Thoracic aorta (tissue), 2 donors: ENCODE measurements at regions not wholly inside any gene's neighbourhood (a gene's known extent, or its start where the extent isn't known, plus 50 kb on each side); places are given as distances from the start of the nearest gene placed in this dataset.

Experiments used
- ATAC-seq: fragments of 150-250 bp; one replicate; pipeline ENCODE4 v1.8.0; 2017; ENCODE audit warnings: low read depth; ENCODE audit not compliant: insufficient number of reproducible peaks, low FRiP score
- DNase-seq: peaks from one replicate; pipeline ENCODE4 v3.0.0-alpha.2; 2020; ENCODE audit warnings: low spot score
- H3K27ac ChIP-seq, 2 donors: fragments of 200-600 bp; sonication (generic); 1 replicate in 1 of 2; 2 replicates in 1 of 2; pipeline ENCODE4 v1.5.1; 2016; ENCODE audit warnings: mild to moderate bottlenecking in 2 of 2, moderate library complexity in 2 of 2
- H3K27me3 ChIP-seq: fragments of 200-600 bp; sonication (generic); replicated peaks from 2 replicates; pipeline ENCODE4 v1.6.0; 2016; ENCODE audit warnings: mild to moderate bottlenecking; ENCODE audit not compliant: insufficient read depth
- H3K36me3 ChIP-seq: fragments of 200-600 bp; sonication (generic); one replicate; pipeline ENCODE4 v1.5.1; 2016
- H3K4me1 ChIP-seq, 2 donors: fragments of 200-600 bp; sonication (generic); 1 replicate in 1 of 2; 2 replicates in 1 of 2; pipeline versions ENCODE4 v1.5.1 to v1.6.0; 2016; ENCODE audit warnings: low read depth in 2 of 2, mild to moderate bottlenecking in 1 of 2; ENCODE audit not compliant: control insufficient read depth in 1 of 2
- H3K4me3 ChIP-seq: fragments of 200-600 bp; sonication (generic); 2 replicates; pipeline ENCODE4 v1.5.1; 2016; ENCODE audit warnings: mild to moderate bottlenecking
- H3K9me3 ChIP-seq: fragments of 200-600 bp; sonication (generic); 2 replicates; pipeline ENCODE4 v1.5.1; 2016
- CTCF ChIP-seq: fragments of 200-600 bp; sonication (generic); IDR thresholded peaks from one replicate; pipeline ENCODE4 v1.5.1; 2019; ENCODE audit warnings: antibody characterized with exemption

- no peaks in the 10 kb centered on the region for H3K27me3 ChIP-seq
- no peak for TF ChIP-seq CTCF
- ATAC-seq: no peak
These were observed 1134.4 kb downstream of the PDHA2 start for GRCh38 chr4:96974295-96974694.

GRCh38 chr4:96983830-96984229 lies 1143.9 kb downstream of the PDHA2 start:
- H3K36me3 ChIP-seq: no peaks in the 10 kb centered on the region
- H3K27ac ChIP-seq: no peak overlapping the region
- ATAC-seq (no peak), DNase-seq (no peak)
- no peak for TF ChIP-seq CTCF
- peaks cover 2% of the 10 kb centered on the region for H3K9me3 ChIP-seq
- peaks cover 0 to 9% of the 10 kb centered on the region in 2 donors for H3K4me1 ChIP-seq
- H3K27me3 ChIP-seq: no peaks in the 10 kb centered on the region
- peak overlapping the region; percentile 62 for H3K4me3 ChIP-seq

More at GRCh38 chr4:96974295-96974694, 1134.4 kb downstream of the PDHA2 start:
- Histone ChIP-seq H3K9me3 (no peaks in the 10 kb centered on the region), H3K27ac (no peak overlapping the region), H3K4me1 (no peaks in the 10 kb centered on the region), H3K4me3 (no peak overlapping the region), H3K36me3 (no peaks in the 10 kb centered on the region)
- DNase-seq: no peak

GRCh38 chr4:96986816-96987215 lies 1146.9 kb downstream of the PDHA2 start:
- no peak for TF ChIP-seq CTCF
- Histone ChIP-seq H3K4me1 (peaks cover 0 to 9% of the 10 kb centered on the region in 2 donors), H3K27me3 (no peaks in the 10 kb centered on the region), H3K36me3 (no peaks in the 10 kb centered on the region), H3K9me3 (peaks cover 4% of the 10 kb centered on the region), H3K27ac (no peak overlapping the region), H3K4me3 (no peak overlapping the region)
- DNase-seq (no peak), ATAC-seq (no peak)

GRCh38 chr4:96991083-96991482 lies 1151.2 kb downstream of the PDHA2 start:
- ATAC-seq (no peak), DNase-seq (no peak)
- Histone ChIP-seq H3K27ac (no peak overlapping the region), H3K27me3 (no peaks in the 10 kb centered on the region), H3K9me3 (peaks cover 4% of the 10 kb centered on the region), H3K36me3 (no peaks in the 10 kb centered on the region), H3K4me3 (no peak overlapping the region), H3K4me1 (no peaks in the 10 kb centered on the region)
- TF ChIP-seq CTCF: no peak

GRCh38 chr4:96992443-96992842 lies 1150.8 kb downstream of the STPG2 start:
- H3K4me1 ChIP-seq: no peaks in the 10 kb centered on the region
- DNase-seq (no peak), ATAC-seq (no peak)
- no peaks in the 10 kb centered on the region for H3K36me3 ChIP-seq
- peaks cover 4% of the 10 kb centered on the region for H3K9me3 ChIP-seq
- no peak overlapping the region for H3K27ac ChIP-seq
- TF ChIP-seq CTCF: no peak
- H3K4me3 ChIP-seq: no peak overlapping the region
- H3K27me3 ChIP-seq: no peaks in the 10 kb centered on the region
